AG09319 (cell line): ENCODE measurements at regions not wholly inside any gene's neighbourhood (a gene's known extent, or its start where the extent isn't known, plus 50 kb on each side); places are given as distances from the start of the nearest gene placed in this dataset.

ENCODE experiments used
- DNase-seq: peaks from one replicate; pipeline ENCODE4 v3.0.0-alpha.2; 2010; ENCODE audit warnings: low read depth; ENCODE audit errors: extremely low read depth
- CTCF ChIP-seq: IDR thresholded peaks from 2 replicates; pipeline ENCODE4 v1.5.1; 2011; ENCODE audit warnings: low read depth, mild to moderate bottlenecking, inconsistent platforms, low read length, moderate library complexity

- DNase-seq: no peak
- no peak for TF ChIP-seq CTCF
Measured at GRCh38 chr13:22187329-22187728, 516.5 kb downstream of the FGF9 start.

GRCh38 chr13:22189176-22190048 lies 518.5 kb downstream of the FGF9 start:
- no peak for DNase-seq
- TF ChIP-seq CTCF: no peak

- no peak for TF ChIP-seq CTCF
Measured at GRCh38 chr13:22193070-22193469, 522.2 kb downstream of the FGF9 start.

GRCh38 chr13:22194106-22194805 lies 523.4 kb downstream of the FGF9 start:
- TF ChIP-seq CTCF: no peak
- no peak for DNase-seq

More at GRCh38 chr13:22193070-22193469, 522.2 kb downstream of the FGF9 start:
- no peak for DNase-seq

- TF ChIP-seq CTCF: no peak
- DNase-seq: no peak
Measured at GRCh38 chr13:22195726-22196125, 524.9 kb downstream of the FGF9 start.

GRCh38 chr13:22196777-22197176 lies 525.9 kb downstream of the FGF9 start:
- TF ChIP-seq CTCF: no peak
- no peak for DNase-seq

- TF ChIP-seq CTCF: no peak
- no peak for DNase-seq
Measured at GRCh38 chr13:22198001-22198400, 527.1 kb downstream of the FGF9 start.
